HEK293T (cell line): ENCODE measurements at regions not wholly inside any gene's neighbourhood (a gene's known extent, or its start where the extent isn't known, plus 50 kb on each side); places are given as distances from the start of the nearest gene placed in this dataset.

Source experiments
- CTCF ChIA-PET: fragments of 350-600 bp; formaldehyde crosslinking; extraction: SDS; loops from one replicate; lab custom pipeline; 2021; ENCODE audit warnings: antibody characterized with exemption, inconsistent platforms; lab: Yijun Ruan, JAX
- POLR2A ChIA-PET: fragments of 350-600 bp; formaldehyde crosslinking; extraction: SDS; loops from one replicate; lab custom pipeline; 2020; ENCODE audit warnings: antibody characterized with exemption, inconsistent platforms; lab: Yijun Ruan, JAX
- DNase-seq: peaks from one replicate; pipeline ENCODE4 v3.0.0; 2012; ENCODE audit warnings: mixed read lengths; ENCODE audit errors: extremely low spot score
- ARNT ChIP-seq: fragments of 450-650 bp; IDR thresholded peaks from 2 replicates; pipeline ENCODE4 v1.6.1; 2017; ENCODE audit warnings: mild to moderate bottlenecking
- BHLHE40 ChIP-seq: fragments of 450-650 bp; IDR thresholded peaks from 2 replicates; pipeline ENCODE4 v1.6.1; 2016; ENCODE audit warnings: mild to moderate bottlenecking, moderate library complexity, borderline replicate concordance
- CTBP1 ChIP-seq: fragments of 450-650 bp; IDR thresholded peaks from 2 replicates; pipeline ENCODE4 v1.6.1; 2016; ENCODE audit warnings: borderline replicate concordance
- ELF4 ChIP-seq: fragments of 450-650 bp; IDR thresholded peaks from 2 replicates; pipeline ENCODE4 v1.6.1; 2017; ENCODE audit warnings: antibody characterized with exemption
- FOXA1 ChIP-seq: fragments of 450-650 bp; IDR thresholded peaks from 2 replicates; pipeline ENCODE4 v1.6.1; 2016; ENCODE audit warnings: mild to moderate bottlenecking
- FOXK2 ChIP-seq: fragments of 450-650 bp; IDR thresholded peaks from 2 replicates; pipeline ENCODE4 v1.6.1; 2016; ENCODE audit warnings: mild to moderate bottlenecking
- FOXM1 ChIP-seq: fragments of 450-650 bp; IDR thresholded peaks from 2 replicates; pipeline ENCODE4 v1.6.1; 2017; ENCODE audit warnings: mild to moderate bottlenecking, borderline replicate concordance
- HDGF ChIP-seq: fragments of 450-650 bp; IDR thresholded peaks from 2 replicates; pipeline ENCODE4 v1.6.1; 2017; ENCODE audit warnings: antibody characterized with exemption, borderline replicate concordance
- L3MBTL2 ChIP-seq: fragments of 450-650 bp; conservative IDR thresholded peaks from 2 replicates; pipeline ENCODE4 v1.6.1; 2016; ENCODE audit warnings: mild to moderate bottlenecking
- LEF1 ChIP-seq: fragments of 450-650 bp; IDR thresholded peaks from 2 replicates; pipeline ENCODE4 v1.6.1; 2017; ENCODE audit warnings: mild to moderate bottlenecking, borderline replicate concordance
- NFRKB ChIP-seq: fragments of 450-650 bp; IDR thresholded peaks from 2 replicates; pipeline ENCODE4 v1.6.1; 2016; ENCODE audit warnings: mild to moderate bottlenecking, moderate library complexity
- PKNOX1 ChIP-seq: fragments of 450-650 bp; IDR thresholded peaks from 2 replicates; pipeline ENCODE4 v1.6.1; 2016
- SP1 ChIP-seq: fragments of 450-650 bp; IDR thresholded peaks from 2 replicates; pipeline ENCODE4 v1.6.1; 2017
- SUZ12 ChIP-seq: fragments of 450-650 bp; IDR thresholded peaks from 2 replicates; pipeline ENCODE4 v1.6.1; 2016; ENCODE audit warnings: mild to moderate bottlenecking
- TARDBP ChIP-seq: fragments of 450-650 bp; IDR thresholded peaks from 2 replicates; pipeline ENCODE4 v1.6.1; 2016
- ZNF384 ChIP-seq: fragments of 450-650 bp; IDR thresholded peaks from 2 replicates; pipeline ENCODE4 v1.6.1; 2016

DNA sequence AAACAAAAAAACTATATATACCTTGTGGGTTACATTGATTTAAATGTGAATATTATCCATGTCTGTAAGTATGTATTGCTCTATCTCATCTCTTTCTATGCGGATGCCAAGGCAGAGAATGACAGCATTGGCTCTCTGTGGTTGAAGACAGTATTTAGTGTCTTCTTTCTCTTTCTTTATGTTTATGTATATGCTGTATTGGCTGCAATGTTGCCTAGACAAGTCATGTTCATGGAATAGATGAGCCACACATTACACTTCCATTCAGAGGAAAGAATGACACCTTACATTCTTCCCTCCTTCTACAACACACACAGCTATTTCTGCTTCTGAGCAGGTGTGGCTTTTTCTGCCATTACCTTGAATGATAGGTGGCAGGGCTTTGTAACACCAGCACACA, 639.4 kb upstream of the MIR17HG start:
- POLR2A ChIA-PET: no interaction called here
- DNase-seq: no peak
- CTCF ChIA-PET: no interaction called here
- TF ChIP-seq FOXM1: no peak

DNA sequence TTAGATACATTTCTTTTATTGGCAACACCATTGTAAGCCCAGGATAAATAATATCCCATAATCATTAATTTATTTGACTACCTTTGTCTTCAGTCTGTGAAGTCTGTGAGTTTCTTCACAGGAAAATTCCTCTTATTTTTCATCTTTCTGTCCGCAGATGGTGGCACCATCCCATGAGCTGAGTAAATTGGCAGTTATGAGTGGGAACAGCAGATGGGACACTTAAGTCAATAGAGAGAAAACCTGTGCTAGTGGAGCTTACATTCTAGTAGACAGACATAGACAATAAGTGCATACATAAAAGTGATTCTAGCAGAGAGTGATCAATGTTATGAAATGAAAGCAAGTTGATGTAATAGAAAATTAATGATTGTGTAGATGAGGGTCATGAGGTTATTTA, 638.2 kb upstream of the MIR17HG start:
- DNase-seq: no peak
- ChIA-PET POLR2A (no interaction called here), CTCF (no interaction called here)
- TF ChIP-seq FOXK2: no peak
- TF ChIP-seq NFRKB: no peak
- TF ChIP-seq FOXA1: no peak
- TF ChIP-seq ZNF384: no peak
- no peak for TF ChIP-seq SP1
- TF ChIP-seq PKNOX1: no peak
- no peak for TF ChIP-seq FOXM1
- TF ChIP-seq ELF4: no peak
- TF ChIP-seq L3MBTL2: no peak
- no peak for TF ChIP-seq ARNT
- no peak for TF ChIP-seq LEF1
- TF ChIP-seq SUZ12: no peak
- no peak for TF ChIP-seq HDGF
- TF ChIP-seq TARDBP: no peak
- TF ChIP-seq CTBP1: no peak
- TF ChIP-seq BHLHE40: no peak

DNA sequence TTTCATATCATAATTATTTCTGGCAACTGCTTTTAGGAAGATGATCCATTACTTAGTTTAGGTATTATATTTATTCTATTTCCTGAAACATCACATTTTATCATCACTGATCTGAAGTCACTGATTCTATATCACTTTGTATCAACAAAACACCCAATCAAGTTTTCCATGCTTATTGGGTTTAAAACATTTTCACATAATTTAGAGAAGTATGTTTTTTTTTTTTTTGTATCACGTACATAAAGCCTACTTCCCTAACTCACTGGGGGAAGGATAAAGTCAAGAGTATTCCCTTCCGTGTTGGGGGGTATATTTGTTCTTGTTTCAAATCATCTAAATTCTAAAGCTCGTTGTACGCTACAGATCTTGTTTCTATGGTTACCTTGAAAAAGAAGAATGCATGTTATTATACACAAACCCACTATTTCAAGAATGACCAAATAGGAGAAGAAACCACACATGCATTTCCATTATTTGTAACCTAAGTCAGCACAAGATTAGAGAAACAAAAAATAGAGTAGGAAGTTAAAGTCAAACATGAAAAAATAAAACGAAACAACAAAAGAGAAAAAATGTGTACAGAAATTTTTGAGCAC, 637.2 kb upstream of the MIR17HG start:
- no peak for DNase-seq

DNA sequence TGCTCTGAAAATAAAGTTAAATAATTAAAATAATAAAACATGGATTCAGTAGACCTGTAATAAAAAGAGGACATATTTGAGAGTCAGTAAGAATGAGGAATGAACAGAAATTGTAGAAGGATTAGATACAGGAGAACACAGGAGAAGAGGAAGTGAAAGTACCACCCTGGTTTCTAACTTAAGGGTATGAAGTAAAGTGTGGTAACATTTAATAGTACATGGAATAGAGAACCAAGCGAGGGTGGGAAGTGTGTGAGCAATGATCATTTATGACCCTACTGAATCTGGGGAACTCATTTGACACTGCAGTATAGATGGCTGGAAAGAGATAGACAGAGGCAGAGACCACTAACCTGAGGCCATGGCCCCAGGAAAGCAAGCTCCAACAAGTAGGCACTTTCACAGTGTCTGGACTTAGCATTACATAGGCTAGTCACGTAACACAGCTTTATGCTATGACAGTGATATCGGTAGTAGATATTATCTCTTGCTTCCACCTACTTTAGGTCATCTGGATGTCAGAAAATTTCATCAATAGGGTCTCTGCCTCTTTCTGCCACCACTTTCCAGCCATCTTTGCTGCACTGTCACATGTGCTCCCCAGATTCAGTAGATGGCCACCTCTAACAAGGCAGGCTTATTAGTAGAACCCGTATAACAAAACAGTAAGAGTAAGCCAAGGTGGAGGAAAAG, 633.9 kb upstream of the MIR17HG start:
- TF ChIP-seq FOXA1 (no peak), TARDBP (no peak)
- DNase-seq: no peak
- POLR2A ChIA-PET: no interaction called here
- CTCF ChIA-PET: no interaction called here

More for the DNA sequence above, 637.2 kb upstream of the MIR17HG start:
- TF ChIP-seq FOXA1: no peak
- TF ChIP-seq ZNF384: no peak
- TF ChIP-seq SUZ12: no peak
- TF ChIP-seq HDGF: no peak
- TF ChIP-seq PKNOX1: no peak
- ChIA-PET POLR2A (no interaction called here), CTCF (no interaction called here)

DNA sequence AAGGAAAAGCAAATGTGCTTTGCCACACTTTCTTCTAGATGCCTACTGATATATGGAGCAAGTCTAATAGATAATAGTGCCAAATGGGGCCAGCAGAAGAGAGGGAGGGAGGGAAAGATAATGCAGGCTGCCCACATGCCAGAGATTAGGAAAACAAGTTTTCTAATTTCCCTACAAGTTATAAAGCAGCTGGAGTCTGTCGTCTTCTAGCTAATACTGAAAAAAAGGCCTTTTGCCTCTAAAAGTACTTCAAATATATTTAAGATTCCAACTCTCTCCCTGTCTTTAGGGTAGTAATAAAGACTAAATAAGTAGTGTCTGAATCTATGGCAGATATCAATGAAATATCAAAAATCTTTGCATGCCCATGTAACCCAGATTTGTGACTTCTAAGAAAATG, 632.0 kb upstream of the MIR17HG start:
- POLR2A ChIA-PET: no interaction called here
- no peak for DNase-seq
- CTCF ChIA-PET: no interaction called here
- TF ChIP-seq ARNT: no peak
- no peak for TF ChIP-seq CTBP1
- TF ChIP-seq HDGF: no peak
- no peak for TF ChIP-seq FOXK2

GRCh38 chr13:90717451-90717936, 630.0 kb upstream of the MIR17HG start:
- ChIA-PET CTCF (no interaction called here), POLR2A (no interaction called here)
- TF ChIP-seq ELF4: no peak
- TF ChIP-seq LEF1: no peak
- no peak for TF ChIP-seq FOXM1
- no peak for TF ChIP-seq NFRKB
- TF ChIP-seq ZNF384: no peak
- no peak for TF ChIP-seq CTBP1
- no peak for TF ChIP-seq SUZ12
- no peak for TF ChIP-seq HDGF
- no peak for TF ChIP-seq ARNT
- no peak for DNase-seq

GRCh38 chr13:90719461-90719860, 628.0 kb upstream of the MIR17HG start:
- POLR2A ChIA-PET: no interaction called here
- TF ChIP-seq NFRKB (no peak), TARDBP (no peak), HDGF (no peak), SUZ12 (no peak), LEF1 (no peak), ARNT (no peak), ELF4 (no peak), L3MBTL2 (no peak), BHLHE40 (no peak), PKNOX1 (no peak), FOXA1 (no peak), FOXK2 (no peak), SP1 (no peak), FOXM1 (no peak), ZNF384 (no peak), CTBP1 (no peak)
- CTCF ChIA-PET: no interaction called here
- no peak for DNase-seq
